Endodermal cell (in vitro differentiated cells): ENCODE measurements at regions not wholly inside any gene's neighbourhood (a gene's known extent, or its start where the extent isn't known, plus 50 kb on each side); places are given as distances from the start of the nearest gene placed in this dataset.

Source experiments
- DNase-seq: peaks from one replicate; pipeline ENCODE4 v3.0.0-alpha.2; 2017
- H3K27ac ChIP-seq: 2 replicates; pipeline ENCODE4 v1.5.1; 2013; ENCODE audit warnings: mild to moderate bottlenecking, low read depth, low read length, moderate library complexity
- H3K27me3 ChIP-seq: 2 replicates; pipeline ENCODE4 v1.6.1; 2013; ENCODE audit warnings: mild to moderate bottlenecking, low read length, moderate library complexity; ENCODE audit not compliant: insufficient read depth, control insufficient read depth, poor library complexity, severe bottlenecking
- H3K36me3 ChIP-seq: 2 replicates; pipeline ENCODE4 v1.7.0; 2013; ENCODE audit warnings: mild to moderate bottlenecking, low read length, moderate library complexity; ENCODE audit not compliant: control insufficient read depth, insufficient read depth
- H3K4me1 ChIP-seq: one replicate; pipeline ENCODE4 v1.7.0; 2013; ENCODE audit warnings: low read length; ENCODE audit not compliant: control insufficient read depth, insufficient read depth
- H3K4me3 ChIP-seq: 2 replicates; pipeline ENCODE4 v1.5.1; 2013; ENCODE audit warnings: mild to moderate bottlenecking, low read length, moderate library complexity
- H3K9ac ChIP-seq: 2 replicates; pipeline ENCODE4 v1.6.1; 2013; ENCODE audit warnings: mild to moderate bottlenecking, low read length, moderate library complexity; ENCODE audit not compliant: poor library complexity, severe bottlenecking; ENCODE audit errors: extremely low read depth
- H3K9me3 ChIP-seq: 2 replicates; pipeline ENCODE4 v1.6.1; 2013; ENCODE audit warnings: mild to moderate bottlenecking, low read length, moderate library complexity; ENCODE audit not compliant: control insufficient read depth
- H3K27ac Mint-ChIP-seq: 2 replicates; pipeline ENCODE4 v1.8.0; 2020; ENCODE audit warnings: mixed read lengths
- H3K27me3 Mint-ChIP-seq: 2 replicates; pipeline ENCODE4 v1.8.0; 2021; ENCODE audit warnings: mild to moderate bottlenecking, mixed read lengths; ENCODE audit not compliant: insufficient read depth
- H3K36me3 Mint-ChIP-seq: 2 replicates; pipeline ENCODE4 v1.8.0; 2020; ENCODE audit warnings: low read depth, mixed read lengths
- H3K4me1 Mint-ChIP-seq: 2 replicates; pipeline ENCODE4 v1.8.0; 2020; ENCODE audit warnings: mixed read lengths
- H3K4me3 Mint-ChIP-seq: 2 replicates; pipeline ENCODE4 v1.8.0; 2020; ENCODE audit warnings: mild to moderate bottlenecking, moderate library complexity, mixed read lengths
- H3K9me3 Mint-ChIP-seq: 2 replicates; pipeline ENCODE4 v1.8.0; 2020; ENCODE audit warnings: mild to moderate bottlenecking, mixed read lengths
- CTCF ChIP-seq: fragments of 200-600 bp; sonication (generic); conservative IDR thresholded peaks from 2 replicates; pipeline ENCODE4 v1.5.0; 2021; ENCODE audit warnings: antibody characterized with exemption, mild to moderate bottlenecking
- WGBS, 2 experiments: methylation state at CpG; one replicate each; pipeline versions ENCODE4 v1.1.5 to v1.1.7; 2013; ENCODE audit warnings: missing lambda C conversion rate in 2 of 2, mixed read lengths in 1 of 2; ENCODE audit not compliant: insufficient coverage in 1 of 2, insufficient read length in 1 of 2; 5-methylcytosine and 5-hydroxymethylcytosine counted together

- no peaks in the 10 kb centered on the region for H3K9me3 Mint-ChIP-seq
- no peak overlapping the region for H3K4me3 ChIP-seq
- H3K4me1 ChIP-seq, result peaks cover 3% of the 10 kb centered on the region
- H3K9me3 ChIP-seq, result no peaks in the 10 kb centered on the region
- H3K9ac ChIP-seq, result no peak overlapping the region
- H3K36me3 Mint-ChIP-seq, result no peaks in the 10 kb centered on the region
- H3K27ac Mint-ChIP-seq, result no peak overlapping the region
- H3K4me3 Mint-ChIP-seq, result no peak overlapping the region
- WGBS, 2 experiments, result 45% methylated on average over 2 of the region's 2 CpGs; no CpG with 5 or more reads in 1 of the 2 experiments
- no peak for DNase-seq
- no peaks in the 10 kb centered on the region for H3K27me3 ChIP-seq
- no peak overlapping the region for H3K27ac ChIP-seq
- H3K36me3 ChIP-seq, result no peaks in the 10 kb centered on the region
- H3K4me1 Mint-ChIP-seq, result peaks cover 10% of the 10 kb centered on the region
- no peaks in the 10 kb centered on the region for H3K27me3 Mint-ChIP-seq
- no peak for TF ChIP-seq CTCF
These were observed 107.7 kb upstream of the TSC22D2 start for GRCh38 chr3:150300388-150300787.

GRCh38 chr3:150299201-150299600 is 108.9 kb upstream of the TSC22D2 start:
- Mint-ChIP-seq H3K27me3 (no peaks in the 10 kb centered on the region), H3K9me3 (no peaks in the 10 kb centered on the region), H3K4me1 (peaks cover 10% of the 10 kb centered on the region), H3K4me3 (no peak overlapping the region), H3K27ac (peak overlapping the region; percentile 12), H3K36me3 (no peaks in the 10 kb centered on the region)
- Histone ChIP-seq H3K27me3 (no peaks in the 10 kb centered on the region), H3K27ac (no peak overlapping the region), H3K9me3 (no peaks in the 10 kb centered on the region), H3K4me1 (peaks cover 3% of the 10 kb centered on the region), H3K9ac (no peak overlapping the region), H3K36me3 (no peaks in the 10 kb centered on the region), H3K4me3 (no peak overlapping the region)
- no peak for TF ChIP-seq CTCF
- WGBS, 2 experiments, result 75 to 80% methylated on average over 1 to 2 of the region's 2 CpGs
- DNase-seq, result peak; percentile 73

GRCh38 chr3:150296966-150297365 is 111.1 kb upstream of the TSC22D2 start:
- 33 to 60% methylated on average over 1 to 3 of the region's 3 CpGs for whole genome bisulfite sequencing, 2 experiments
- Histone ChIP-seq H3K9ac (no peak overlapping the region), H3K27ac (no peak overlapping the region), H3K4me3 (no peak overlapping the region), H3K9me3 (no peaks in the 10 kb centered on the region), H3K36me3 (no peaks in the 10 kb centered on the region), H3K27me3 (no peaks in the 10 kb centered on the region), H3K4me1 (peaks cover 3% of the 10 kb centered on the region)
- H3K27me3 Mint-ChIP-seq, result no peaks in the 10 kb centered on the region
- DNase-seq, result no peak
- TF ChIP-seq CTCF, result no peak
- H3K4me3 Mint-ChIP-seq, result no peak overlapping the region
- no peaks in the 10 kb centered on the region for H3K36me3 Mint-ChIP-seq
- H3K4me1 Mint-ChIP-seq, result peaks cover 10% of the 10 kb centered on the region
- H3K27ac Mint-ChIP-seq, result no peak overlapping the region
- no peaks in the 10 kb centered on the region for H3K9me3 Mint-ChIP-seq
